ENCODE measurements at regions not wholly inside any gene's neighbourhood (a gene's known extent, or its start where the extent isn't known, plus 50 kb on each side); places are given as distances from the start of the nearest gene placed in this dataset.
A peak's percentile ranks its signal among the peaks of the same experiment; 100 is the strongest.

DNA sequence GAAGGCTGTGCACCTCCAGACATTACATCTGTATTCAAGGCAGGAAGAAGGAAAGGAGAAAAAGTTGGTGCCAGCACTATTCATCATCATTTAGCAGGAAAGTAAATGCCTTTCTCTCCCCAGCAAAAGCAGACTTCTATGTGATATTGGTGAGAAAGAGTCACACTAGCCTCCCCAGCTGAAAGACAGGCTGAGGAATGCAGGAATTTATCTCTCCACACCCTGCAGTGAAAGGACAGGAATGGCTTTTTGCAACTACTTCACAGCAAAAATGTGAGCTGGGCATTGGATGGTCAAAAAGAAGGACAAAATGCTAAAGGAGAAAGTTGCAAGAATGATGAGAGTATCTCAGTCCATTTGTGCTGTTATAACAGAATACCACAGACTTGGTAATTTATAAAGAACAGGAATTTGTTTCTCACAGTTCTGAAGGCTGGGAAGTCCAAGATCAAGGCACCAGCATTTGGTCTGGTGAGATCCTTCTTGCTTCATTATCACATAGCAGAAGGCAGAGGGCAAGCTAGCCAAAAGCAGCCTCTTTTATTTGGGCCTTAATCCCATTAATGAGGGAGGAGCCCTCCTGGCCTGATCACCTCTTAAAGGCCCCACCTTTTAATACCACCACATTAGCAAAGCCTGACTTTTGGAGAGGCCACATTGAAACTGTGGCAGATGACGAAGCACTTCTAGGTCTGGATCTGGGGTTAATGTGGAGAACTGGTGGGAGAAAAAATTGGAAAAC, 388.1 kb upstream of the SLC14A2 start:
- DNase-seq (ENCODE audit: low spot score), result no peak

DNA sequence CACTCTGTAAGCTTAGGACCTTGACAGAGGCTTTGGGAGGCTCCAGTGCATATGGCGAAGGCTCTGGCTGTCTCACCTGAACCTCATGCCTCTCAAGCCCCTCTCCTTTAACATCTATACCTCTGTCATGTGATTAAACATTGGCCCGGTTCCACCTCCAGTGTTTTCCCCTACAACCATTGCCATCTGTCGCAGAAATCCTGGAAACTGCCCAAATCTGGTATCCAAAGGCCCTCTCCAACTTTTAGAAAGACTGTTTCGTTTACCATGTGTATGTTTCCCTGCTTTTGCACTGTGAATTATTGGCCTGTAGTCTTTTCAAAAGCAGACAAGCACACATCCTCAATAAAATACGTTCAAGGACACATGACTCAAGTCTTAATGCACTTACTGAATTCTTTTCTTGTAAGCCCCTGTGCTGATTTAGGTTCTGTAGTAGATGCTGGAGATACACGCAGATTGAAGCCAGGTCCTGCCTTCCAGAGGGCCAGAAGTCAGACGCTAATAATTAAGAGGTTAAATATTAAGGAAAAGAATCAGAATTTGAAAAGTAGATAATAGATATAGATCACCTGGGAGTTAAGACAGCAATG, 386.4 kb upstream of the SLC14A2 start:
- no peak for DNase-seq (ENCODE audit: low spot score)

GRCh38 chr18:45231617-45232016, 383.7 kb upstream of the SLC14A2 start:
- no peak for DNase-seq (ENCODE audit: low spot score)

GRCh38 chr18:45232061-45232460, 383.2 kb upstream of the SLC14A2 start:
- no peak for DNase-seq (ENCODE audit: low spot score)

DNA sequence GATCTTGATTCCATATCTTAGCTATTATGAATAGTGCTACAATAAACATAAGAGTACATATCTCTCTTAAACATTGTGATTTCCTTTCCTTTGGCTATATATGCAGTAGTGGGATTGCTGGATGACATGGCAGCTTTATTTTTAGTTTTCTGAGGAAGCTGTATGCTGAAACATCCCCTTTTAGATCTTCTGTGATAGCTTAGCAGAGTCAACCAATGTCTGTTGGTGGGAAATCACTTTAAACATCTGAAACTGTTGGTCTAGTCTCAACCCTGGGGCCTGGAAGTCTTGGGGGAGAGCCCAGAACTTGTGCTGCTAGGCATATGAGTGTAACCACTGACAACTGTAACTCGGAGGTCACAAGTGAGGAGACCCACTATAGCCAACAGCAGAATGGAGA, 378.6 kb upstream of the SLC14A2 start:
- no peak for DNase-seq (ENCODE audit: low spot score)

DNA sequence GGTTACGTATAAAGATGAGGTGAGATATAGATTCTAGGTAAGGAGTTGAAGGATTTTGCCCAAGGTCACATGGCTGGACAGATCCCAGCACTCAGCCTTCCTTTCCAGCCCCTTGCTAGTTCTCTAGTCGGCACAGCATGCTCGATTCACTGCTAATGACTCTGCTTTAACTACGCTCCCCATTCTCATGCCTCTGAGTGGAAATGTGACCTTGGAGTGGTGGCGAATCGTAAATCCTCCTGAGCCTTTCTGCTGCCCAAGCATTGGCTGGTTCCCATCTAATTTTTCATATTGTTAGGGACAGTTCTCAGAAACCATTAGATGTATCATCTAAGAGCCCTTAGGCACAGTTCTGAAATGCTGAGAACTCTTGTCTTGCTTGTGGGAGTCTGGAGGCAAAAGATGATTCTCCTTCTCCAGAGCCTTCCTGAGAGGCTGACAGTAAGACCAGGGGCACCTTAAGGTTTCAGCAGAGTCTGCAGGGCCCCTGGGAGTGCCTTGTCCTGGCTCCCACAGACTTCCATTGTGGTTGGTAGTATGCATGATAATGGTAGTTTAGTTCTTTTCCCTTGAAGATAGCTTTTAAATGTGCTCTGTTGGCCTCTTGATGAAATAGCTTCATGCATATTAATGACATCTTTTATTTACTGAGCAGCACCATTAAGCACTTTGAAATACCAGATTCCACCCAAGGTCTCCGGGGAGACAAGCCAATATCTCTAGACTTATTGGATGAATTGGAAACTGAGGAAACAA, 377.8 kb upstream of the SLC14A2 start:
- no peak for DNase-seq (ENCODE audit: low spot score)

GRCh38 chr18:45241271-45241670, 374.0 kb upstream of the SLC14A2 start:
- no peak for DNase-seq (ENCODE audit: low spot score)

GRCh38 chr18:45241982-45242565, 373.2 kb upstream of the SLC14A2 start:
- no peak for DNase-seq (ENCODE audit: low spot score)

DNA sequence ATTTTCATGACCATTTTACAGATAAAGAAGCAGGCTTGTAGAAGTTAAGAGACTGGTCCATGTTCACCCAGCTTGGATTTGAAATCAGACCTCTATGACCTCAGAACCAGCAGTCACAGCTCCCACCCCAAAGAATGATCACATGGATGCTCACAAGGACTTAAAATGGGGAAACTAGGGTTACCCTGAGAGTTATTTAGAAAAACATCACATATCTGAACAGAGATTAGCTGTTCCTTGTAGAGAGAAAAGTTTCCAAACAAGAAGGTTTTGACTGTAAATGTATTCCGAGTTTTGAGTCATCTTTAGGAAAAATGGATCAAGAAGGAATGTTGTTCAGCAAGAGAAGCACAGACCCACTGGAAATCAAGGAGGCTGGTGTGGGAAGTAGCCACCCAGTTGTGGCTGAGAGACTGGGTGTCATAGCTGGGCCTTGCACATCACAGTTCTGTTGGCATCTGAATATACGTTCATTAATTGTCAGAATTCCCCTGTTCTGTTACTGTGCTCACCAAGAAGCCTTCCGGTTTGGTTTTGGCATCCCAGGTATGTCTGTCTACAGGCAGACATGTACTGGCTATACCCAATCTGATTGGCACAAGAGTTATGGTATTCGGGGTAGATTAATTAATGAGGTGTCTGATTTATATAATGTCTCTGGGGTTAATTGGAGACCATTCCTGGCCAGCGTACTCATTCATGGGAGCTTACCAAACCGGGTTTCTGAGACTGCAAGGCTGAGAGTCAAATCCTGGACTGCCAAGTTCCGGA, 371.8 kb upstream of the SLC14A2 start:
- DNase-seq (ENCODE audit: low spot score), result no peak

DNA sequence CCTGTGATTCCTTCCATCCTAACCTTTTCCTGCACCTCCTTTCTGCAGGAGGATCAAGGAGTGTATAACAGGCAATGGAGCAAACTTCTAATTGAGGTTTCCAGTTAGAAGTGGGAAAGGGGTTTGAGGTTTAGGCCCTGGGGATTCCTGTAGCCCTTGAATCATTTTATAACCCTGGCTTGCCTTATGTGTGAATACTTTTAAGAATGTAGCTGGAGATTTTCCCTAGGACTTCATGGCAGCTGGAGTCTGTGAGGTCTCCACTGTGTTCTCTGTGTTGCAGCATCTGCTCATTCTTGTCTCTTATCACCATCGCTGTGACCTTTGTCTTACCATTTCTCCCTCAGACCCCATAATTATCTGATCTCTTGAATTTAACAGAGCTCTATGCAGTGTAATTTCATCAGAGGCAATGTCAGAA, 370.2 kb upstream of the SLC14A2 start:
- no peak for DNase-seq (ENCODE audit: low spot score)

DNA sequence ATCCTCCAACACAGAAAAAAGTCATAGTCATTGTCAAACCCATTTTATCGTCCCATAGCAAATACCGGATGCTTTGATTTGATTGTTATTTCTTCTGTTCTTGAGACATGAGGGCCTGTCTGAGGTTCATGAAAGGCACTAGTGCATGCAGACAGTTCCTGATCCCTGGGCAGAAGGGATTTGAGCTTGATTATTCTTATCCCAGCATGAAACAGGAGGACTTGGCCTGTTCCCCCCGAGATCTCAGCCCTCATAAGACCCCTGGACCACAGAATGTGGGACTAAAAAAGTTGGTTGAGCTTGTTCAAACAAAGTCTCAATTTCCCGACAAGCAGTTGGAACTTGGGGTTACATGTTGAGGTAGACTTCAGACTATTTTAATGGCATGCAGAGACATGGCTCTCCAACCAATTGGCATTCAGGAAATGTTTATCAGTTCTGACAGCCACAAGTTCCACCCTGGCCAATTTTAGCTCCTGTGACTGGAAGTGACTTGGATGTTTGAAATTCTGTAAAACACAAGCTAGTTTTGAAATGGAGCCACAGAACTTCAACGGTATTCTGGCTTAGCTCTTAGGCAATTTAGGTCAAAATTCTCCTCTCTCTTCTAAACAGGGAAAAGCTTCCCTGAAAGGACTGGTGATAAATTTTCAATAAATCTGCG, 366.9 kb upstream of the SLC14A2 start:
- DNase-seq (ENCODE audit: low spot score), result peak; percentile 19

- DNase-seq (ENCODE audit: low spot score), result no peak
These were observed 366.0 kb upstream of the SLC14A2 start for GRCh38 chr18:45249246-45249661.

DNA sequence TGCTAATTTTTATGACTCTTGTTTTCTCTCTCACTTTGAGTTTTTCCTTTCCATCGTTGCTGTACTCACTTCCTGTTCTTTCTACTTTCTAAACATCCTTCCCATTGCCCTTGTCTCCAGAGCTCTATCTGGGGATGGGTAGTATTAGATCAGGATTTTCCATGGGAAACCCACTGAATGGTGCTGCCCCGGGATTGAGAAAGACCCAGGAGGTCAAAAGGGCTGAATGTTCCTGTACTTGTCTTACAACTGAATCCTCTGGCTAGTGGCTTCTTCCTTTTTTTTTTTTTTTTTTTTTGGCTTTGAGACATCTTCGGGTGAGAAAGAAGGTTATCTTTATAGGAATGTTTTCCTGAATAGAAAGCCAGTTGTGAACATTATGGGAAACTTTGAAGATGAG, 364.8 kb upstream of the SLC14A2 start:
- DNase-seq (ENCODE audit: low spot score), result no peak

DNA sequence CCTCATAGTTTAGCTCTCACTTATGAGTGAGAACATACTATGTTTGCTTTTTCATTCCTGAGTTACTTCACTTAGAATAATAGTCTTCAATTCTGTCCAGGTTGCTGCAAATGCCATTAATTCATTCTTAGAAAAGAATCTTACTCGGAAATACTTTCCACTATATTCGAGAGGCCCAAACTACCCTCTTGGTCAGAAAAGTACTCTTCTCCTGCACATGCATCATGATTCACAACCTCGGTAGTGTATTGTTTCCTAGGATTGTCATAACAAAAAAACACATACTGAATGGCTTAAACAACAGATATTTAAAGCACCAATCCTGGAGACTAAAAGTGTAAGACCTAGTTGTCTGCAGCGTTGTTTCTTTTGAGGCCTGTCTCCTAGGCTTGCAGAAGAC, 364.0 kb upstream of the SLC14A2 start:
- no peak for DNase-seq (ENCODE audit: low spot score)

DNA sequence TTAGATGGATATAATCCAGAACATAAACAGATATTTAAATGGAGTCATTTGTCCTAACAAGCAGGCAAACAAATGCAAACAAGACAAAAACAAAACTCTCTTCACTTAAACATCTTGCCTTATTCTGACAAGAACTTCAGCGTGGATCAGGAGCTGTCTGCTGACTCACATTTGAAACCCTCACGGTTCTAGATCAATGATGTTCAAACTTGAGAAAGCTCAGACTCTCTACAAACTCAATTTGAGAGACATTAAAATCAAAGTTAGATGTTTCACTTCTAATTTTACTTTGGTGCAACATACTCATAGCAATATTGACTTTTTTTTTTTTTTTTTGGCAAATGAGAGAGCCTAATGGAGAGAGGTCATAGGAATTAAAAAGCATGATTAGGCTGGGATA, 362.8 kb upstream of the SLC14A2 start:
- no peak for DNase-seq (ENCODE audit: low spot score)

DNA sequence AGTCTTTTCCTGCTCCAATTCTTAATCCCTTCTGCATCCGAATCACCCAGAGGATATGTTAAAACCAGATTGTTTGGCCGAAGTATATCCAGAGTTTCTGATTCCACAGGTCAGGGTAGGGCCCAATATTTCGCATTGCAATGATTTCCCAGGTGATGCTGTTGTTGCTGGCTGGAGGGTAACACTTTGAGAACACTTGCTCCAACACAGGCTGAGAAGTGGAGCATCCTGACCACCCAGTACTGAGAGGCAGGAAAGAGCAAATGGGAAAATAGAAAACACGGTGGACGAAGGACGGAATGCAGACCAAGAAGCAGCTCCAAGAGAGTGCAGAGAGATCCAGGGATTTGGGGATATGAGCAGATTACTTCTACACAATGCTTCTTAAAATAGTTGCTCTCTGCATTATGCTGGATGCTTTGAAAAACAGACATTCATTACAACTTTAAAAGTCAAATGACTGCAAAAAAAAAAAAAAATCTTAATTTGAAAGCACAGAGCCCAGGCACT, 362.2 kb upstream of the SLC14A2 start:
- DNase-seq (ENCODE audit: low spot score), result no peak

DNA sequence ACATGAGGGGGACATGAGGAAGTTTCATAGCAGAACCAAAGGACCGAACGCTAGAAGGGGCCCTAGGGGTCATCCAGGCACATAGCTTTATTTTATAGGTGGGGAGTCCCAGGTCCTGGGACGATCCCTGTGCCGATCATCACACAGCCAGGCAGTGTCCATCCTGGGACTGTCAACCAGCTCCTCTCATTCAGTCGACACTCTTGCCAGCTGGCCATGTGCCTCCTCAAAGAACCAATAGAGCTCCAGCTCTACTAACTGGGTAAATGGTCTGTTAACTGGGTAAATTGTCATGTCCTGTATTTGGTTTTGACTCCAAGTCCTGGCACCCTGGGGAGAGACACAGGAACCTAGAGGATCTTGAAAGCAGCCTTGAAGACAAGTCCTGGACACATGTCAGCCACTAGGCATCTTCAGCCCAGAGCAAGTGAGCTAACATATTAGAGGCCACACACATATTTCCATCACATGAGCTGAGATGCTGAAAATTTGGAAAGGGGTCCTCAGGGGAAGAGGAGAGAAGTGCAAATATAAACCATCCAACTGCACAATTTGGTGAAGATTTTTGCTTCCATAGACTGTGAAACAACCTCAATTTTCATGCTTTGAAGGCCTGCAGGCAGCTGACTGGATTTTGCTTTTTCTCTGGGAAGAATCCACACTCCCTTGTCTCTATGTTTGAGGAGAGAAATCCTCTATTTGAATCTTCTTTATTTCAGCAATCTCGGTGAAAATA, 361.1 kb upstream of the SLC14A2 start:
- no peak for DNase-seq (ENCODE audit: low spot score)

DNA sequence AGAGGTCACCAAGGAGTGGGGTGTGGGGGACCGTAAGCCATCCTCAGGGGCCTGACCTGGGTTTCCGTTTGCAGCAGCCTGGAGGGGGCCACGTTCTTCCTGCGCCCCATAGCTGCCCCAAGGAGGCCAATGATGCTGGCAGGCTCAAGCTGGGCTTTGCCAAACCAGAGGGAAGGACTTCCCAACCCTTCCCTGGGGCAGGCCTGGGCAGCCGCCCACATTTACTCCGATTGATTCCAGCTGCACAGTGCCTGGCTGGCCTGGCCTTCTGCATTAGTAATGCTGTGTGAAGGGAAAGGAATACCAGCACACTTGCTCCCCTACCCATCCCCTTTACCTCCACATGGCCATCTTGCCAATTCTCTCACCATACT, 360.6 kb upstream of the SLC14A2 start:
- DNase-seq (ENCODE audit: low spot score), result peak; percentile 9

DNA sequence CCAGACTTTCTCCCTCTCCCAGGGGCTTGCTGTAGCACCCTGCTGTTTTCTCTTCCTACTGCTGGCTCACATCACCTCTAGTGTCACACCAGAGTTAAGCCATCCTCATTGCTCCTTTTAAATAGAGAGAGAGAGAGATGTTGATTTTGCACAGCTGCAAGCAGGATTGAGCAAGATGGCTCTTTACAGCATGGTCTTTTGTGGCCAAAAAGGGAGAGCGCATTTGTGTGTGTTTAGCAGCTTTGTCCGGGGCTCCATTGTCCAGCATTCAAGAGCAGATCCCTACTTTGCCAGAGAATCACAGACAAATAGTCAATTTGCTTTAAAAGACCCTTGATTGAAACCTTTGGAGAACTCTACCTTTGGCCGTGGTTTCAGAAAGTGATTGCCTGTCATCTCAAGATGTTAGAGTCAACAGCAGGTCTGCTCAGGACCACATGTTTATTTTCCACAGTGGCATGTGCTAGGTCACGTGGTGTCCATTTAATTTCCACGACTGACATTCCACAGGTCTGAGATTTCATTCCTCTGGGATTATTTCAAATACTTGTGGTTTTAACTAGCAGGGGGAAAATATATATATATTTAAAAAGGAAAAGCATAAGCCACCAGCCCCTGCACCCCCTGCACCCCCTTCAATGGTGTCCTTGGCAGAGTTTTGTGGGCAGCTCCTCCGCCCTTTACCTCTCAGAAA, 359.9 kb upstream of the SLC14A2 start:
- no peak for DNase-seq (ENCODE audit: low spot score)

GRCh38 chr18:45260125-45260524, 355.2 kb upstream of the SLC14A2 start:
- no peak for DNase-seq (ENCODE audit: low spot score)

Data from globus pallidus (tissue), 1 donor.